K562 (cell line): ENCODE measurements at regions not wholly inside any gene's neighbourhood (a gene's known extent, or its start where the extent isn't known, plus 50 kb on each side); places are given as distances from the start of the nearest gene placed in this dataset.
A peak's percentile ranks its signal among the peaks of the same experiment; 100 is the strongest.

Experiments used
- ATAC-seq: fragments of 200-7000 bp; cut with Tn5 transposase; 3 replicates; pipeline ENCODE4 v1.9.1; 2020; ENCODE audit warnings: moderate library complexity
- BruUV-seq: library from RNA; stranded (reverse); fragments of 400-500 nt; replicated peaks from 2 replicates; lab custom pipeline; 2021; lab: Mats Ljungman, UMichigan
- CTCF ChIA-PET: fragments of 300-600 bp; formaldehyde crosslinking; extraction: SDS; loops from one replicate; lab custom pipeline; 2021; ENCODE audit warnings: low intra/inter-chr PET ratio; lab: Yijun Ruan, JAX
- POLR2A ChIA-PET: fragments of 300-600, 350-650 bp; sonication (Branson Sonifier 250); formaldehyde crosslinking; extraction: SDS; loops from one replicate; lab custom pipeline; 2021; ENCODE audit warnings: antibody characterized with exemption, inconsistent platforms; lab: Yijun Ruan, JAX
- DNase-seq, 4 experiments: peaks; one replicate each; pipeline versions ENCODE4 v3.0.0 to v3.0.0-alpha.2; 2011 to 2018; ENCODE audit warnings: low spot score in 3 of 4, mixed read lengths in 3 of 4; ENCODE audit errors: extremely low read depth in 1 of 4
- FAIRE-seq: peaks from 2 replicates; lab custom pipeline; 2011; peaks lifted over from hg19 to GRCh38; lab: Jason Lieb, UNC
- H2AFZ ChIP-seq: 2 replicates; pipeline ENCODE4 v1.6.0; 2011; ENCODE audit warnings: low read depth, low read length, control low read depth, inconsistent platforms
- H3K27ac ChIP-seq: fragments of 200-600 bp; 3 replicates; pipeline ENCODE4 v1.8.0; 2011; ENCODE audit warnings: low read depth, mild to moderate bottlenecking, control low read depth, inconsistent platforms, low read length, moderate library complexity, mixed read lengths; ENCODE audit errors: extremely low read depth
- H3K27me3 ChIP-seq, 2 experiments: fragments of 300-600 bp in 1 of 2; 2 replicates in 1 of 2; 3 replicates in 1 of 2; pipeline versions ENCODE4 v1.6.0 to v1.8.0; 2011; ENCODE audit warnings: inconsistent platforms in 2 of 2, low read length in 2 of 2, mild to moderate bottlenecking in 1 of 2, mixed read lengths in 1 of 2, moderate library complexity in 1 of 2; ENCODE audit not compliant: control insufficient read depth in 2 of 2, insufficient read depth in 2 of 2
- H3K36me3 ChIP-seq: fragments of 300-600 bp; 3 replicates; pipeline ENCODE4 v1.8.0; 2011; ENCODE audit warnings: mild to moderate bottlenecking, low read length, inconsistent platforms; ENCODE audit not compliant: control insufficient read depth, insufficient read depth
- H3K4me1 ChIP-seq, 2 experiments: fragments of 200-600 bp in 1 of 2; replicated peaks in 1 of 2; 2 replicates in 1 of 2; 3 replicates in 1 of 2; pipeline versions ENCODE4 v1.5.1 to v1.8.0; 2011; ENCODE audit warnings: inconsistent platforms in 2 of 2, low read length in 2 of 2, mild to moderate bottlenecking in 1 of 2, mixed read lengths in 1 of 2, moderate library complexity in 1 of 2; ENCODE audit not compliant: control insufficient read depth in 2 of 2, insufficient read depth in 2 of 2
- H3K4me2 ChIP-seq: 2 replicates; pipeline ENCODE4 v1.6.1; 2011; ENCODE audit warnings: low read length, control low read depth, inconsistent platforms, mixed read lengths; ENCODE audit not compliant: insufficient read depth
- H3K4me3 ChIP-seq: fragments of 200-600 bp; sonication (generic), shearing (Covaris generic); 2 replicates; pipeline ENCODE4 v1.5.1; 2016; ENCODE audit warnings: control low read depth, inconsistent platforms
- H3K79me2 ChIP-seq: fragments of 200-600 bp; 3 replicates; pipeline ENCODE4 v1.8.0; 2011; ENCODE audit warnings: low read length, inconsistent platforms; ENCODE audit not compliant: control insufficient read depth, insufficient read depth
- H3K9ac ChIP-seq, 2 experiments: 2 replicates each; pipeline versions ENCODE4 v1.6.0 to v1.6.1; 2011; ENCODE audit warnings: low read depth in 2 of 2, low read length in 2 of 2, control low read depth in 1 of 2, inconsistent platforms in 1 of 2, mild to moderate bottlenecking in 1 of 2, mixed read lengths in 1 of 2; ENCODE audit not compliant: insufficient read depth in 1 of 2
- H3K9me1 ChIP-seq: one replicate; pipeline ENCODE4 v1.6.0; 2011; ENCODE audit warnings: inconsistent platforms, mild to moderate bottlenecking, low read length, moderate library complexity; ENCODE audit not compliant: control insufficient read depth, insufficient read depth
- H3K9me3 ChIP-seq: replicated peaks from 2 replicates; pipeline ENCODE4 v1.5.1; 2011; ENCODE audit warnings: low read depth, low read length, inconsistent platforms; ENCODE audit not compliant: control insufficient read depth, insufficient read depth
- H4K20me1 ChIP-seq: replicated peaks from 2 replicates; pipeline ENCODE4 v1.6.1; 2011; ENCODE audit warnings: low read length, inconsistent platforms, mixed read lengths; ENCODE audit not compliant: control insufficient read depth, insufficient read depth
- E2F4 ChIP-seq: sonication (generic); formaldehyde crosslinking; IDR thresholded peaks from 2 replicates; pipeline ENCODE4 v1.8.0; 2022; ENCODE audit warnings: mild to moderate bottlenecking, low read depth, missing genetic modification reagents
- FOXO4 ChIP-seq: fragments of 450-650 bp; formaldehyde crosslinking; IDR thresholded peaks from 2 replicates; pipeline ENCODE4 v1.4.0; 2020; ENCODE audit warnings: mild to moderate bottlenecking, moderate library complexity
- GATA2 ChIP-seq: sonication (generic); formaldehyde crosslinking; IDR thresholded peaks from 2 replicates; pipeline ENCODE4 v1.4.0; 2020; ENCODE audit warnings: mild to moderate bottlenecking, missing genetic modification reagents
- HDGF ChIP-seq: fragments of 450-650 bp; IDR thresholded peaks from 2 replicates; pipeline ENCODE4 v1.6.1; 2016
- HIVEP1 ChIP-seq: fragments of 250-450 bp; sonication (Bioruptor Pico); IDR thresholded peaks from 2 replicates; pipeline ENCODE4 v1.4.0; 2020; ENCODE audit warnings: mild to moderate bottlenecking
- ILK ChIP-seq: fragments of 450-650 bp; IDR thresholded peaks from 2 replicates; pipeline ENCODE4 v1.6.1; 2016; ENCODE audit warnings: missing genetic modification characterization, low read depth, mild to moderate bottlenecking, missing compliant biosample characterization, moderate library complexity, borderline replicate concordance
- MAFK ChIP-seq: IDR thresholded peaks from 2 replicates; pipeline ENCODE4 v1.6.1; 2011; ENCODE audit warnings: low read length, improper control_type of control experiment
- MAZ ChIP-seq, 2 experiments: fragments of 450-650 bp in 1 of 2; sonication (generic) in 1 of 2; formaldehyde crosslinking; IDR thresholded peaks in 1 of 2; conservative IDR thresholded peaks in 1 of 2; 2 replicates each; pipeline versions ENCODE4 v1.4.0 to v1.5.0; 2020; ENCODE audit warnings: mild to moderate bottlenecking in 1 of 2, missing genetic modification reagents in 1 of 2
- NCOR1 ChIP-seq: fragments of 450-650 bp; IDR thresholded peaks from 2 replicates; pipeline ENCODE4 v1.6.1; 2016; ENCODE audit warnings: mild to moderate bottlenecking, moderate library complexity
- PBX2 ChIP-seq, 2 experiments: IDR thresholded peaks in 1 of 2; conservative IDR thresholded peaks in 1 of 2; 2 replicates each; pipeline ENCODE4 v1.6.1; 2016; ENCODE audit warnings: low read depth in 2 of 2, mild to moderate bottlenecking in 1 of 2, missing compliant biosample characterization in 1 of 2, missing genetic modification characterization in 1 of 2, moderate library complexity in 1 of 2
- PRPF4 ChIP-seq: fragments of 200-400 bp; formaldehyde crosslinking; IDR thresholded peaks from one replicate; pipeline ENCODE4 v1.6.1; 2017; ENCODE audit warnings: low read length, low read depth, mild to moderate bottlenecking; ENCODE audit not compliant: insufficient read depth, poor library complexity, severe bottlenecking
- RBM22 ChIP-seq: fragments of 200-400 bp; formaldehyde crosslinking; IDR thresholded peaks from 2 replicates; pipeline ENCODE4 v1.6.1; 2018; ENCODE audit warnings: low read length, low read depth; ENCODE audit not compliant: poor library complexity, severe bottlenecking
- SMARCA5 ChIP-seq: fragments of 450-650 bp; IDR thresholded peaks from 2 replicates; pipeline ENCODE4 v1.6.1; 2016
- SMC3 ChIP-seq: conservative IDR thresholded peaks from 2 replicates; pipeline ENCODE4 v1.6.1; 2011; ENCODE audit warnings: low read depth, low read length, improper control_type of control experiment; ENCODE audit not compliant: insufficient read depth
- SRSF7 ChIP-seq: fragments of 200-400 bp; formaldehyde crosslinking; optimal IDR thresholded peaks from 2 replicates; pipeline ENCODE3; 2017; ENCODE audit warnings: mild to moderate bottlenecking, low read depth, low read length
- TEAD2 ChIP-seq: fragments of 450-650 bp; IDR thresholded peaks from 2 replicates; pipeline ENCODE4 v1.6.1; 2016; ENCODE audit warnings: missing genetic modification characterization, control low read depth, missing compliant biosample characterization
- ZNF551 ChIP-seq: fragments of 250-450 bp; sonication (Bioruptor Pico); IDR thresholded peaks from 2 replicates; pipeline ENCODE4 v1.5.0; 2021; ENCODE audit warnings: mild to moderate bottlenecking, moderate library complexity
- in situ Hi-C: fragments of 300-500 bp; cut with MboI; formaldehyde crosslinking; loops from 4 replicates; pipeline ENCODE4 v1.15.0; 2018; ENCODE audit warnings: inconsistent platforms, mixed read lengths
- intact Hi-C: fragments of 100-400 bp; cut with micrococcal nuclease; formaldehyde crosslinking; loops from 2 replicates; pipeline ENCODE4 v1.14.2; 2022

GRCh38 chr1:861714-862113, 62.0 kb upstream of the SAMD11 start:
- no peak for FAIRE-seq
- Histone ChIP-seq H4K20me1 (no peaks in the 10 kb centered on the region), H3K4me1 (no peaks in the 10 kb centered on the region; a peak in 1 of 5 replicates), H2AFZ (no peak overlapping the region), H3K4me2 (no peak overlapping the region), H3K27ac (no peak overlapping the region), H3K9ac (no peak overlapping the region), H3K27me3 (peaks cover 16 to 45% of the 10 kb centered on the region in 2 experiments; a peak in 4 of 5 replicates), H3K9me1 (no peaks in the 10 kb centered on the region), H3K9me3 (no peaks in the 10 kb centered on the region), H3K4me3 (no peak overlapping the region), H3K36me3 (no peaks in the 10 kb centered on the region), H3K79me2 (no peaks in the 10 kb centered on the region)
- no peak for ATAC-seq
- intact Hi-C loops = no loop called here
- no peak for DNase-seq
- no TSS peak for BruUV-seq
- ChIA-PET POLR2A (no interaction called here), CTCF (no interaction called here)
- in situ Hi-C loops = no loop called here
- no peak for TF ChIP-seq PRPF4
- TF ChIP-seq HIVEP1 (CRISPR knock-in tag) = no peak
- 0 out of 2 replicates have a peak, but pooled peaks have one; percentile 9 for TF ChIP-seq NCOR1
- no peak for TF ChIP-seq RBM22
- no peak for TF ChIP-seq TEAD2 (tag)
- no peak for TF ChIP-seq E2F4
- TF ChIP-seq FOXO4 = no peak
- TF ChIP-seq SRSF7 = no peak
- no peak for TF ChIP-seq ILK (tag)
- TF ChIP-seq MAZ (CRISPR knock-in tag; conservative IDR thresholded peaks at IDR 0.05 in 1 of 2, IDR thresholded peaks at IDR 0.05 in 1 of 2) = no peak
- TF ChIP-seq HDGF = 0 out of 2 replicates have a peak, but pooled peaks have one; percentile 26
- TF ChIP-seq SMC3 = no peak
- TF ChIP-seq PBX2 (CRISPR knock-in tag; IDR thresholded peaks at IDR 0.05; ENCODE audit: low read depth) = no peak
- 0 out of 2 replicates have a peak, but pooled peaks have one; percentile 20 for TF ChIP-seq PBX2 (tag; conservative IDR thresholded peaks at IDR 0.05; ENCODE audit: low read depth)
- 0 out of 2 replicates have a peak, but pooled peaks have one; percentile 9 for TF ChIP-seq GATA2 (CRISPR knock-in tag)
- TF ChIP-seq MAFK = no peak
- TF ChIP-seq SMARCA5 = peak; percentile 69; the same call in 1 of the 2 replicates
- TF ChIP-seq ZNF551 = no peak
